ENCODE measurements at regions not wholly inside any gene's neighbourhood (a gene's known extent, or its start where the extent isn't known, plus 50 kb on each side); places are given as distances from the start of the nearest gene placed in this dataset.

DNA sequence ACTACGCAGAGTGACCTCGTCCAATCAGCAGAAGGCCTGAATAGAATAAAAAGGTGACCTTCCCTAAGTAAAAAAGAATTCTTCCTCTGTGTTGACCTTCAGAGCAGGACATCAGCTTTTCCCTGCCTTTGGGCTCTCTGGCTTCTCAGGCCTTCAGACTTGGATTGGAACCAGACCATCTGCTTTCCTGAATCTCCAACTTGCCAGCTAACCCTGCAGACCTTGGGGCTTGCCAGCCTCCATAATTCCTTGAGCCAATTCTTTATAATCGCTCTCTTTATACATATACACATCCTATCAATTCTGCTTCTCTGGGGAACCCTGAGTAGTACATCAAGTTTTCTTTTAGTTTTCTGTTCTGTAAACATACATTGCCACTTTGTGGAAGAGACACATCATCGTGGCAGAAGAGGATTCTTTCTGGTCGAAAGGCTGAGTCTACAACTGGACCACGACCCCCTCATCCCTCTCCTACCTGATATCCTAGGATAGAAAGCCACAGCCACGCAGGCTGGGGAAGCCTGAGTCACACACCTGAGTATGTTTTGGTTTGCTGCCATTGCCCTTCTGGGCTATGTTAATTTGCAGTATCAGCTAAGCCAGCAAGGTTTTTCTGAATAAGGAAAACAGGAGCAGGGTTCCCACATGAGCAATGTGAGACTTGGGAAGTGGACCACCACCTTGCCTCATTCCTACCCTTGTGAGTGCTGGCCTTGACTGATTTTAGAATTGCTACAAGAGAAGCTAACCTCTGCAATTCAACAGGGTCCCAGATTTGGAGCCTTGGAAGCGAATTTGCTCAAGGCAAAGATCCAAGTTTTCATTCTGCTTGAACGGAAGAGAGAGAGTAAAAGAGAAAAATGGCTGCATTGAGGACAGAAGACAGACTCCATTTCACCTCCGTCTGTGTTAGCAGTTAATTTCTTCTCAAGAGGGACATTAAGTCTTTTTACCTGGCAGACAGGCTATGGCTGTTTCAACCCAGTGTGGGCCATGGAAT, 445.2 kb upstream of the FZD8 start:
- TF ChIP-seq, protein P1, sequence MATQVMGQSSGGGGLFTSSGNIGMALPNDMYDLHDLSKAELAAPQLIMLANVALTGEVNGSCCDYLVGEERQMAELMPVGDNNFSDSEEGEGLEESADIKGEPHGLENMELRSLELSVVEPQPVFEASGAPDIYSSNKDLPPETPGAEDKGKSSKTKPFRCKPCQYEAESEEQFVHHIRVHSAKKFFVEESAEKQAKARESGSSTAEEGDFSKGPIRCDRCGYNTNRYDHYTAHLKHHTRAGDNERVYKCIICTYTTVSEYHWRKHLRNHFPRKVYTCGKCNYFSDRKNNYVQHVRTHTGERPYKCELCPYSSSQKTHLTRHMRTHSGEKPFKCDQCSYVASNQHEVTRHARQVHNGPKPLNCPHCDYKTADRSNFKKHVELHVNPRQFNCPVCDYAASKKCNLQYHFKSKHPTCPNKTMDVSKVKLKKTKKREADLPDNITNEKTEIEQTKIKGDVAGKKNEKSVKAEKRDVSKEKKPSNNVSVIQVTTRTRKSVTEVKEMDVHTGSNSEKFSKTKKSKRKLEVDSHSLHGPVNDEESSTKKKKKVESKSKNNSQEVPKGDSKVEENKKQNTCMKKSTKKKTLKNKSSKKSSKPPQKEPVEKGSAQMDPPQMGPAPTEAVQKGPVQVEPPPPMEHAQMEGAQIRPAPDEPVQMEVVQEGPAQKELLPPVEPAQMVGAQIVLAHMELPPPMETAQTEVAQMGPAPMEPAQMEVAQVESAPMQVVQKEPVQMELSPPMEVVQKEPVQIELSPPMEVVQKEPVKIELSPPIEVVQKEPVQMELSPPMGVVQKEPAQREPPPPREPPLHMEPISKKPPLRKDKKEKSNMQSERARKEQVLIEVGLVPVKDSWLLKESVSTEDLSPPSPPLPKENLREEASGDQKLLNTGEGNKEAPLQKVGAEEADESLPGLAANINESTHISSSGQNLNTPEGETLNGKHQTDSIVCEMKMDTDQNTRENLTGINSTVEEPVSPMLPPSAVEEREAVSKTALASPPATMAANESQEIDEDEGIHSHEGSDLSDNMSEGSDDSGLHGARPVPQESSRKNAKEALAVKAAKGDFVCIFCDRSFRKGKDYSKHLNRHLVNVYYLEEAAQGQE (IDR thresholded peaks at IDR 0.05; ENCODE audit: low read depth), result no peak
- TF ChIP-seq YY1 (IDR thresholded peaks at IDR 0.05; ENCODE audit: low read depth), result no peak
- no peak for TF ChIP-seq ZBTB7A (IDR thresholded peaks at IDR 0.05; ENCODE audit: low read depth)
- TF ChIP-seq RAD21 (IDR thresholded peaks at IDR 0.05; ENCODE audit: low read depth), result no peak
